Activated CD8-positive, alpha-beta T cell treated with anti-CD3 and anti-CD28 coated beads for 36 hours (primary cell): ENCODE measurements at regions not wholly inside any gene's neighbourhood (a gene's known extent, or its start where the extent isn't known, plus 50 kb on each side); places are given as distances from the start of the nearest gene placed in this dataset.

Experiments
- ATAC-seq: fragments of 200-7000 bp; cut with Tn5 transposase; one replicate; pipeline ENCODE4 v1.10.0; 2021; ENCODE audit warnings: mild to moderate bottlenecking, moderate library complexity
- CTCF ChIA-PET: fragments of 350-600 bp; sonication (Branson Sonifier 250); formaldehyde crosslinking; loops from one replicate; lab custom pipeline; 2021; ENCODE audit warnings: antibody characterized with exemption; lab: Charles Lee
- POLR2A ChIA-PET: fragments of 350-600 bp; sonication (Branson Sonifier 250); formaldehyde crosslinking; loops from one replicate; lab custom pipeline; 2021; ENCODE audit warnings: antibody characterized with exemption; lab: Charles Lee
- DNase-seq: peaks from one replicate; pipeline ENCODE4 v3.0.0-alpha.2; 2020
- H3K27ac Mint-ChIP-seq: one replicate; pipeline ENCODE4 v1.8.0; 2021; ENCODE audit warnings: mild to moderate bottlenecking, mixed read lengths
- H3K27me3 Mint-ChIP-seq: one replicate; pipeline ENCODE4 v1.8.0; 2021; ENCODE audit warnings: mixed read lengths
- H3K36me3 Mint-ChIP-seq: one replicate; pipeline ENCODE4 v1.8.0; 2021; ENCODE audit warnings: low read depth, mixed read lengths
- H3K4me1 Mint-ChIP-seq: one replicate; pipeline ENCODE4 v1.8.0; 2021; ENCODE audit warnings: low read depth, mixed read lengths
- H3K4me3 Mint-ChIP-seq: one replicate; pipeline ENCODE4 v1.8.0; 2021; ENCODE audit warnings: mild to moderate bottlenecking, moderate library complexity, mixed read lengths
- H3K9me3 Mint-ChIP-seq: one replicate; pipeline ENCODE4 v1.8.0; 2021; ENCODE audit warnings: mixed read lengths
- CTCF ChIP-seq: fragments of 200-600 bp; IDR thresholded peaks from one replicate; pipeline ENCODE4 v1.8.0; 2022; ENCODE audit warnings: antibody characterized with exemption, mild to moderate bottlenecking
- intact Hi-C: fragments of 100-400 bp; cut with micrococcal nuclease; formaldehyde crosslinking; loops from one replicate; pipeline ENCODE4 v1.10.0; 2022

- Mint-ChIP-seq H3K4me1 (no peaks in the 10 kb centered on the region), H3K27me3 (no peaks in the 10 kb centered on the region), H3K9me3 (no peaks in the 10 kb centered on the region), H3K4me3 (no peak overlapping the region), H3K27ac (no peak overlapping the region), H3K36me3 (no peaks in the 10 kb centered on the region)
- intact Hi-C loops = no loop called here
- no peak for TF ChIP-seq CTCF
- ChIA-PET CTCF (no interaction called here), POLR2A (no interaction called here)
- no peak for DNase-seq
- no peak for ATAC-seq
Measured at GRCh38 chr3:182482705-182483104, 310.6 kb upstream of the ATP11B start.

- DNase-seq (no peak), ATAC-seq (no peak)
- no peak overlapping the region for H3K27ac Mint-ChIP-seq
- no peaks in the 10 kb centered on the region for H3K36me3 Mint-ChIP-seq
- no peak overlapping the region for H3K4me3 Mint-ChIP-seq
- ChIA-PET POLR2A (no interaction called here), CTCF (no interaction called here)
- TF ChIP-seq CTCF = no peak
- intact Hi-C loops = no loop called here
- H3K4me1 Mint-ChIP-seq = no peaks in the 10 kb centered on the region
- no peaks in the 10 kb centered on the region for H3K27me3 Mint-ChIP-seq
- H3K9me3 Mint-ChIP-seq = no peaks in the 10 kb centered on the region
Measured at GRCh38 chr3:182484682-182485081, 308.6 kb upstream of the ATP11B start.

- H3K27me3 Mint-ChIP-seq = no peaks in the 10 kb centered on the region
- no peaks in the 10 kb centered on the region for H3K4me1 Mint-ChIP-seq
- no peak for ATAC-seq
- DNase-seq = no peak
- POLR2A ChIA-PET = no interaction called here
- H3K4me3 Mint-ChIP-seq = no peak overlapping the region
- intact Hi-C loops = no loop called here
- no peaks in the 10 kb centered on the region for H3K9me3 Mint-ChIP-seq
- no peak overlapping the region for H3K27ac Mint-ChIP-seq
- CTCF ChIA-PET = no interaction called here
- no peaks in the 10 kb centered on the region for H3K36me3 Mint-ChIP-seq
- no peak for TF ChIP-seq CTCF
Measured at GRCh38 chr3:182485301-182485700, 308.0 kb upstream of the ATP11B start.

- Mint-ChIP-seq H3K27me3 (no peaks in the 10 kb centered on the region), H3K36me3 (no peaks in the 10 kb centered on the region), H3K9me3 (no peaks in the 10 kb centered on the region), H3K4me1 (no peaks in the 10 kb centered on the region), H3K27ac (no peak overlapping the region), H3K4me3 (no peak overlapping the region)
- intact Hi-C loops = no loop called here
- ChIA-PET POLR2A (no interaction called here), CTCF (no interaction called here)
- ATAC-seq (no peak), DNase-seq (no peak)
- no peak for TF ChIP-seq CTCF
Measured at GRCh38 chr3:182486463-182486862, 306.8 kb upstream of the ATP11B start.

- H3K27ac Mint-ChIP-seq = no peak overlapping the region
- intact Hi-C loops = no loop called here
- H3K27me3 Mint-ChIP-seq = no peaks in the 10 kb centered on the region
- no peak overlapping the region for H3K4me3 Mint-ChIP-seq
- no peaks in the 10 kb centered on the region for H3K36me3 Mint-ChIP-seq
- no peak for DNase-seq
- no peak for TF ChIP-seq CTCF
- POLR2A ChIA-PET = no interaction called here
- CTCF ChIA-PET = no interaction called here
- no peak for ATAC-seq
- no peaks in the 10 kb centered on the region for H3K4me1 Mint-ChIP-seq
- no peaks in the 10 kb centered on the region for H3K9me3 Mint-ChIP-seq
Measured at GRCh38 chr3:182487143-182487542, 306.2 kb upstream of the ATP11B start.
